ENCODE measurements at regions not wholly inside any gene's neighbourhood (a gene's known extent, or its start where the extent isn't known, plus 50 kb on each side); places are given as distances from the start of the nearest gene placed in this dataset.

DNA sequence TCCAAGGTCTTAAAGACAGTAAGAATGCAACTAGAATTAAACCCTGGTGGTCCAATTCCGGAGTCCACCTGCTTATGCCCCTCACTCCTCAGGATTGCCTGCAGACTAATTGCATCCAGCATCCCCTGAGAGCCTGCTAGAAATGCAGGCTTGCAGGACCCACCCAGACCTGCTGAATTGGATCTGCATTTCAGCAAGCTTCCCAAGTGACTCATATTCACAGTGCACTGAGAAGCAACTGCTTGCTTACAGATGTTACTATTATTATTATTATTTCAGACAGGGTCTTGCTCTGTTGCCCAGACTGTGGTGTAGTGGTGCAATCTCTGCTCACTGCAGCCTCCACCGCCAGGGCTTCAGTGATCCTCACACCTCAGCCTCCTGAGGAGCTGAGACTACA, 83.5 kb upstream of the VGLL4 start:
- TF ChIP-seq, protein P1, sequence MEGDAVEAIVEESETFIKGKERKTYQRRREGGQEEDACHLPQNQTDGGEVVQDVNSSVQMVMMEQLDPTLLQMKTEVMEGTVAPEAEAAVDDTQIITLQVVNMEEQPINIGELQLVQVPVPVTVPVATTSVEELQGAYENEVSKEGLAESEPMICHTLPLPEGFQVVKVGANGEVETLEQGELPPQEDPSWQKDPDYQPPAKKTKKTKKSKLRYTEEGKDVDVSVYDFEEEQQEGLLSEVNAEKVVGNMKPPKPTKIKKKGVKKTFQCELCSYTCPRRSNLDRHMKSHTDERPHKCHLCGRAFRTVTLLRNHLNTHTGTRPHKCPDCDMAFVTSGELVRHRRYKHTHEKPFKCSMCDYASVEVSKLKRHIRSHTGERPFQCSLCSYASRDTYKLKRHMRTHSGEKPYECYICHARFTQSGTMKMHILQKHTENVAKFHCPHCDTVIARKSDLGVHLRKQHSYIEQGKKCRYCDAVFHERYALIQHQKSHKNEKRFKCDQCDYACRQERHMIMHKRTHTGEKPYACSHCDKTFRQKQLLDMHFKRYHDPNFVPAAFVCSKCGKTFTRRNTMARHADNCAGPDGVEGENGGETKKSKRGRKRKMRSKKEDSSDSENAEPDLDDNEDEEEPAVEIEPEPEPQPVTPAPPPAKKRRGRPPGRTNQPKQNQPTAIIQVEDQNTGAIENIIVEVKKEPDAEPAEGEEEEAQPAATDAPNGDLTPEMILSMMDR (IDR thresholded peaks at IDR 0.05), result no peak
- TF ChIP-seq EZH2 (IDR thresholded peaks at IDR 0.05; ENCODE audit: borderline replicate concordance, insufficient read depth, low read depth, low read length, poor library complexity, severe bottlenecking), result no peak

Measured in B cell (primary cell).